PC-3 (cell line): ENCODE measurements at regions not wholly inside any gene's neighbourhood (a gene's known extent, or its start where the extent isn't known, plus 50 kb on each side); places are given as distances from the start of the nearest gene placed in this dataset.

Experiments used
- ATAC-seq: fragments of 200-7000 bp; cut with Tn5 transposase; 2 replicates; pipeline ENCODE4 v1.9.1; 2020; ENCODE audit warnings: mild to moderate bottlenecking, moderate library complexity
- BruUV-seq: library from RNA; stranded (reverse); fragments of 400-500 nt; replicated peaks from 2 replicates; lab custom pipeline; 2021; lab: Mats Ljungman, UMichigan
- CTCF ChIA-PET: fragments of 300-600 bp; sonication (Branson Sonifier 250); formaldehyde crosslinking; loops from one replicate; lab custom pipeline; 2022; ENCODE audit warnings: antibody characterized with exemption; lab: Charles Lee
- POLR2A ChIA-PET: fragments of 300-600 bp; sonication (Branson Sonifier 250); formaldehyde crosslinking; loops from one replicate; lab custom pipeline; 2022; ENCODE audit warnings: antibody characterized with exemption; ENCODE audit not compliant: unreplicated experiment; lab: Charles Lee
- DNase-seq: peaks from one replicate; pipeline ENCODE4 v3.0.0-alpha.2; 2015
- H2AFZ ChIP-seq: fragments of 300-600 bp; sonication (generic); 2 replicates; pipeline ENCODE4 v1.6.0; 2016; ENCODE audit warnings: antibody characterized with exemption, low read length
- H3F3A ChIP-seq: fragments of 300-600 bp; sonication (generic); one replicate; pipeline ENCODE4 v1.6.0; 2017; ENCODE audit warnings: antibody characterized with exemption, low read length, control low read depth, mild to moderate bottlenecking; ENCODE audit not compliant: unreplicated experiment
- H3K27ac ChIP-seq: fragments of 300-600 bp; sonication (generic); 2 replicates; pipeline ENCODE4 v1.5.1; 2016; ENCODE audit warnings: mild to moderate bottlenecking, low read length
- H3K27me3 ChIP-seq: fragments of 300-600 bp; sonication (generic); 2 replicates; pipeline ENCODE4 v1.6.1; 2016; ENCODE audit warnings: low read length, mixed read lengths
- H3K36me3 ChIP-seq: fragments of 300-600 bp; sonication (generic); 2 replicates; pipeline ENCODE4 v1.6.1; 2016; ENCODE audit warnings: low read depth, mixed run types, low read length, mixed read lengths
- H3K4me1 ChIP-seq: fragments of 300-600 bp; sonication (generic); 2 replicates; pipeline ENCODE4 v1.5.1; 2016; ENCODE audit warnings: low read length; ENCODE audit not compliant: insufficient read depth
- H3K4me2 ChIP-seq: fragments of 300-600 bp; sonication (generic); 2 replicates; pipeline ENCODE4 v1.6.0; 2016; ENCODE audit warnings: low read length
- H3K4me3 ChIP-seq: fragments of 300-600 bp; sonication (generic); 2 replicates; pipeline ENCODE4 v1.5.1; 2016; ENCODE audit warnings: mild to moderate bottlenecking, low read length, mixed read lengths
- H3K79me2 ChIP-seq: fragments of 300-600 bp; sonication (generic); 2 replicates; pipeline ENCODE4 v1.6.1; 2017; ENCODE audit warnings: low read length, mixed read lengths
- H3K9ac ChIP-seq: fragments of 300-600 bp; sonication (generic); 2 replicates; pipeline ENCODE4 v1.6.0; 2016; ENCODE audit warnings: mild to moderate bottlenecking, low read length
- H3K9me2 ChIP-seq: fragments of 300-600 bp; sonication (generic); replicated peaks from 2 replicates; pipeline ENCODE4 v1.6.1; 2016; ENCODE audit warnings: mixed run types, low read length, mixed read lengths
- H3K9me3 ChIP-seq: fragments of 300-600 bp; sonication (generic); 2 replicates; pipeline ENCODE4 v1.6.1; 2016; ENCODE audit warnings: low read length, mixed read lengths
- H4K20me1 ChIP-seq: fragments of 300-600 bp; sonication (generic); 2 replicates; pipeline ENCODE4 v1.6.1; 2016; ENCODE audit warnings: low read length, mixed read lengths
- EZH2 ChIP-seq: fragments of 300-600 bp; sonication (generic); IDR thresholded peaks from one replicate; pipeline ENCODE4 v1.6.1; 2017; ENCODE audit warnings: antibody characterized with exemption, mild to moderate bottlenecking, low read length; ENCODE audit not compliant: unreplicated experiment
- EZH2phosphoT487 ChIP-seq: fragments of 300-600 bp; sonication (generic); IDR thresholded peaks from 2 replicates; pipeline ENCODE4 v1.6.1; 2018; ENCODE audit warnings: mild to moderate bottlenecking, antibody characterized with exemption, low read length, borderline replicate concordance
- intact Hi-C: fragments of 100-400 bp; cut with micrococcal nuclease; formaldehyde crosslinking; loops from 2 replicates; pipeline ENCODE4 v1.9.0; 2023
- TF ChIP-seq, protein P1 (sequence below): fragments of 300-600 bp; sonication (generic); conservative IDR thresholded peaks from 2 replicates; pipeline ENCODE4 v1.5.1; 2017; ENCODE audit warnings: antibody characterized with exemption, low read depth, mild to moderate bottlenecking, low read length

DNA sequence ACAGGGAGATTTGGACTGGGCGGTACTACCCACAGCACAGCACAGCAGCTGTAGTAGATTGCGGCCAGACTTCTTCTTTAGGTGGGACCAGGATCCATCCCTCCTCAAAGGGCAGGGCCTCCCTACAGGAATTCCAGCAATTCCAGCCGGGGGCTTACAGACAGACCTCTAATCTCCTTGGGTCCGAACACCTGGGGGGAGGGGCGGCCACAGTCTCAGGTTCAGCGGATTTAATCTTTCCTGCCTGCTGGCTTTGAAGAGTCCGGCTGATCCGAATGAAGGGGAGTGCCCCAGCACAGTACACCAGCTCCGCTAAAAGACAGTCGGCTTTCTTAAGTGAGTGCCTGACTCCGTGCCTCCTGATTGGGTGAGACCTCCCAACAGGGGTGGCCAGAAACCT, 1708.5 kb downstream of the BRINP3 start:
- ChIA-PET POLR2A (no interaction called here), CTCF (no interaction called here)
- H3K9me3 ChIP-seq, result no peaks in the 10 kb centered on the region
- no peak for TF ChIP-seq EZH2
- TF ChIP-seq, protein P1, sequence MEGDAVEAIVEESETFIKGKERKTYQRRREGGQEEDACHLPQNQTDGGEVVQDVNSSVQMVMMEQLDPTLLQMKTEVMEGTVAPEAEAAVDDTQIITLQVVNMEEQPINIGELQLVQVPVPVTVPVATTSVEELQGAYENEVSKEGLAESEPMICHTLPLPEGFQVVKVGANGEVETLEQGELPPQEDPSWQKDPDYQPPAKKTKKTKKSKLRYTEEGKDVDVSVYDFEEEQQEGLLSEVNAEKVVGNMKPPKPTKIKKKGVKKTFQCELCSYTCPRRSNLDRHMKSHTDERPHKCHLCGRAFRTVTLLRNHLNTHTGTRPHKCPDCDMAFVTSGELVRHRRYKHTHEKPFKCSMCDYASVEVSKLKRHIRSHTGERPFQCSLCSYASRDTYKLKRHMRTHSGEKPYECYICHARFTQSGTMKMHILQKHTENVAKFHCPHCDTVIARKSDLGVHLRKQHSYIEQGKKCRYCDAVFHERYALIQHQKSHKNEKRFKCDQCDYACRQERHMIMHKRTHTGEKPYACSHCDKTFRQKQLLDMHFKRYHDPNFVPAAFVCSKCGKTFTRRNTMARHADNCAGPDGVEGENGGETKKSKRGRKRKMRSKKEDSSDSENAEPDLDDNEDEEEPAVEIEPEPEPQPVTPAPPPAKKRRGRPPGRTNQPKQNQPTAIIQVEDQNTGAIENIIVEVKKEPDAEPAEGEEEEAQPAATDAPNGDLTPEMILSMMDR, result no peak
- no peak for TF ChIP-seq EZH2phosphoT487
- H3K4me1 ChIP-seq, result no peaks in the 10 kb centered on the region; the same call in 1 of the 2 replicates
- ATAC-seq (no peak), DNase-seq (no peak)
- BruUV-seq, result no TSS peak
- H3K4me3 ChIP-seq, result no peak overlapping the region
- no peaks in the 10 kb centered on the region for H4K20me1 ChIP-seq
- H3K9me2 ChIP-seq, result no peaks in the 10 kb centered on the region
- H3K27me3 ChIP-seq, result no peaks in the 10 kb centered on the region
- H3K36me3 ChIP-seq, result no peaks in the 10 kb centered on the region
- H3K4me2 ChIP-seq, result no peak overlapping the region
- intact Hi-C loops, result no loop called here
- no peaks in the 10 kb centered on the region for H3K79me2 ChIP-seq
- H3K27ac ChIP-seq, result no peak overlapping the region
- H3K9ac ChIP-seq, result no peak overlapping the region
- no peak overlapping the region for H2AFZ ChIP-seq
- H3F3A ChIP-seq, result no peaks in the 10 kb centered on the region

GRCh38 chr1:188769936-188770335, 1707.7 kb downstream of the BRINP3 start:
- Histone ChIP-seq H3F3A (no peaks in the 10 kb centered on the region), H3K79me2 (no peaks in the 10 kb centered on the region), H4K20me1 (no peaks in the 10 kb centered on the region), H3K9me3 (no peaks in the 10 kb centered on the region), H3K27me3 (no peaks in the 10 kb centered on the region), H3K36me3 (no peaks in the 10 kb centered on the region), H3K4me2 (no peak overlapping the region), H3K9me2 (no peaks in the 10 kb centered on the region), H3K27ac (no peak overlapping the region), H2AFZ (no peak overlapping the region), H3K9ac (no peak overlapping the region), H3K4me3 (no peak overlapping the region), H3K4me1 (no peaks in the 10 kb centered on the region; the same call in 1 of the 2 replicates)
- ChIA-PET POLR2A (no interaction called here), CTCF (no interaction called here)
- no TSS peak for BruUV-seq
- no peak for ATAC-seq
- intact Hi-C loops, result loop anchor here (10.0 kb wide), 1 partner anchor 285 kb away; no protein-coding TSS in a partner anchor
- TF ChIP-seq EZH2phosphoT487 (no peak), EZH2 (no peak)
- TF ChIP-seq, protein P1, result no peak
- DNase-seq, result peak; percentile 14

DNA sequence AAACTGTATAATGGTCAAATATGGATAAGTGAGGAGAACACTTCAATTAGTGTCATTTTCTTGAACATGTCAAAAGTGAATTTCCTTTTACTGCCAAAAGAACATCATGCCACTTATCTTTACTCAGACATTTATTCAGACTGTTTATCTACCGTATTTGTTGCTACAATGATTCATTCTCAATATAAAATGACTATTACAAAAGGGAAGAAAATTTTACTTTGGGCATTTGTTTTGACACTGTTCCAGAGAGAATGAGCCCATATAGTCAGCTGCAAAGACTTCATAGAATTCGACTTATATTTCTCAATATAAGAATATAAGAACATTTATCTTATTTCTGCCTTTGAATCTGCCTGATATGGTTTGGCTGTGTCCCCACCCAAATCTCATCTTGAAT, 1699.1 kb downstream of the BRINP3 start:
- H3K79me2 ChIP-seq, result no peaks in the 10 kb centered on the region
- H3K9me2 ChIP-seq, result no peaks in the 10 kb centered on the region
- H3K27me3 ChIP-seq, result no peaks in the 10 kb centered on the region
- no peaks in the 10 kb centered on the region for H3F3A ChIP-seq
- peak; percentile 83 for ATAC-seq
- no TSS peak for BruUV-seq
- H3K9me3 ChIP-seq, result no peaks in the 10 kb centered on the region
- H3K4me3 ChIP-seq, result no peak overlapping the region
- no peak overlapping the region for H2AFZ ChIP-seq
- peaks cover 7% of the 10 kb centered on the region; the same call in 1 of the 2 replicates for H3K4me1 ChIP-seq
- TF ChIP-seq EZH2phosphoT487 (no peak), EZH2 (no peak)
- TF ChIP-seq, protein P1, result no peak
- H3K9ac ChIP-seq, result no peak overlapping the region
- H3K4me2 ChIP-seq, result 0 out of 2 replicates have a peak overlapping the region, but pooled peaks have one; percentile 22
- H4K20me1 ChIP-seq, result no peaks in the 10 kb centered on the region
- H3K27ac ChIP-seq, result 0 out of 2 replicates have a peak overlapping the region, but pooled peaks have one; percentile 13
- H3K36me3 ChIP-seq, result no peaks in the 10 kb centered on the region
- intact Hi-C loops, result loop anchor here (10.0 kb wide), 1 partner anchor 294 kb away; no protein-coding TSS in a partner anchor
- ChIA-PET POLR2A (no interaction called here), CTCF (no interaction called here)
- peak; percentile 59 for DNase-seq
